GM23248 (cell line): ENCODE measurements at regions not wholly inside any gene's neighbourhood (a gene's known extent, or its start where the extent isn't known, plus 50 kb on each side); places are given as distances from the start of the nearest gene placed in this dataset.

ENCODE experiments used
- DNase-seq: peaks from one replicate; pipeline ENCODE4 v3.0.0-alpha.2; 2015
- H2AFZ ChIP-seq: fragments of 200-600 bp; sonication (generic); 2 replicates; pipeline ENCODE4 v1.6.1; 2016; ENCODE audit warnings: antibody characterized with exemption
- H3F3A ChIP-seq: fragments of 200-600 bp; sonication (generic); 2 replicates; pipeline ENCODE4 v1.6.1; 2016; ENCODE audit warnings: mild to moderate bottlenecking, antibody characterized with exemption, mixed run types; ENCODE audit not compliant: insufficient read depth
- H3K27ac ChIP-seq: fragments of 200-600 bp; sonication (generic); 2 replicates; pipeline ENCODE4 v1.5.1; 2016; ENCODE audit warnings: mild to moderate bottlenecking
- H3K27me3 ChIP-seq: fragments of 200-600 bp; sonication (generic); replicated peaks from 2 replicates; pipeline ENCODE4 v1.6.1; 2016; ENCODE audit warnings: mild to moderate bottlenecking; ENCODE audit not compliant: insufficient read depth
- H3K36me3 ChIP-seq: fragments of 200-600 bp; sonication (generic); 2 replicates; pipeline ENCODE4 v1.6.1; 2016; ENCODE audit warnings: low read depth, mild to moderate bottlenecking
- H3K4me1 ChIP-seq: fragments of 200-600 bp; sonication (generic); 2 replicates; pipeline ENCODE4 v1.6.1; 2016; ENCODE audit warnings: mild to moderate bottlenecking; ENCODE audit not compliant: insufficient read depth
- H3K4me2 ChIP-seq: fragments of 200-600 bp; sonication (generic); one replicate; pipeline ENCODE4 v1.6.1; 2016; ENCODE audit warnings: mild to moderate bottlenecking; ENCODE audit not compliant: unreplicated experiment
- H3K4me3 ChIP-seq: fragments of 200-600 bp; sonication (generic); 2 replicates; pipeline ENCODE4 v1.5.1; 2016; ENCODE audit warnings: mild to moderate bottlenecking
- H3K79me2 ChIP-seq: fragments of 200-600 bp; sonication (generic); 2 replicates; pipeline ENCODE4 v1.6.1; 2016; ENCODE audit warnings: mild to moderate bottlenecking; ENCODE audit not compliant: insufficient read depth
- H3K9ac ChIP-seq: fragments of 200-600 bp; sonication (generic); 2 replicates; pipeline ENCODE4 v1.6.1; 2016; ENCODE audit warnings: mild to moderate bottlenecking
- H3K9me2 ChIP-seq: fragments of 200-600 bp; sonication (generic); 2 replicates; pipeline ENCODE4 v1.6.1; 2016; ENCODE audit warnings: mixed run types, mild to moderate bottlenecking, moderate library complexity; ENCODE audit not compliant: insufficient read depth
- H3K9me3 ChIP-seq: fragments of 200-600 bp; sonication (generic); one replicate; pipeline ENCODE4 v1.6.1; 2017; ENCODE audit warnings: low read depth
- H4K20me1 ChIP-seq: fragments of 200-600 bp; sonication (generic); 2 replicates; pipeline ENCODE4 v1.6.0; 2016; ENCODE audit not compliant: insufficient read depth
- EZH2 ChIP-seq: fragments of 200-600 bp; sonication (generic); IDR thresholded peaks from 2 replicates; pipeline ENCODE4 v1.6.1; 2018; ENCODE audit warnings: antibody characterized with exemption, mild to moderate bottlenecking; ENCODE audit not compliant: insufficient read depth, poor library complexity, severe bottlenecking
- EZH2phosphoT487 ChIP-seq: fragments of 200-600 bp; sonication (generic); IDR thresholded peaks from 2 replicates; pipeline ENCODE4 v1.6.1; 2018; ENCODE audit warnings: antibody characterized with exemption, moderate library complexity, mild to moderate bottlenecking, low read depth; ENCODE audit not compliant: insufficient read depth
- WGBS, 2 experiments: methylation state at CpG; one replicate each; pipeline ENCODE4 v1.1.6; 2015 to 2017; ENCODE audit warnings: low lambda C conversion rate in 2 of 2, low coverage in 1 of 2; ENCODE audit errors: missing lambda C conversion rate in 2 of 2; 5-methylcytosine and 5-hydroxymethylcytosine counted together
- in situ Hi-C: fragments of 300-500 bp; cut with MboI; formaldehyde crosslinking; loops from 2 replicates; pipeline ENCODE4 v1.15.0; 2020

DNA sequence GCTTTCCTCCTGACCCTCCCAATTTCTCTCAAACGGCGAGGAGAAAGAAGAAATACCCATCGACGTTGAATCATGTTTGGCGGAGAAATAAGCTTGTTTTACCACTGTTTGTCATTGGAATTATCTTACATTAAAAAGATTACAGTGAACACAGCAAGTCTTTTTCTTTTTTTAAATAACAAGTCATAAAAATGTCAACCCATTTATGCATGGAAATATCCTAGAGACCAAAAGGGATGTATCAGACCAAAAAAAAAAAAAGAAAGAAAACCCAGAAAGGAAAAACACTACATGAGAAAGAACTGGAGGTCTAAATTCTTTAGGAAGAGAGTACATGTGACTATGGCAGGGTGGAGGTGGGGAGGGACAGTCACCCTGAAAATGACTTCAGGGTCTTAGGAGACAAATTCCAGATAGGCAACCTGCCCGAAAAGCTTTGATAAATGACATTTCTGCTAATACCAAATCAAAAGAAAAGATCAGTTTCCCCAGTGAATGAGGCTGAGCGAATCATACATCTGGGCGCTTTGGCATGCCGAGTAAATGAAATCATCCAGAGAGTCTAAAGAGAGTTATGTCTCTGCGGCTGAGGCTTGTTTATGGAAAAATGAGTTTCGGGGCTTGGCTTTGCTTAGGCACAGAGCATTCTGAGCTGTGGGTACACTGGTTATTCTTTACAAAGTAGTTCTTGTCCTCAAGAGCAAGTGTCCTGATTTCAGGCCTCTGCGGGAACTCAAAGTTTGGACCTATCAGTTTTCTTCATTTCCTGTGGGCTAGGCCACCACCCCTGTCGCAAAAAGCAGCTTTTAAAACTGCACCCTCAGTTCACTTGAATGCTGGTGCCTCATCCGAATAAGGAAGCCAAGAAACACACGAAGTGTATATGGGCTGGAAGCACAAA lies 110.1 kb upstream of the TGFBR2 start:
- Histone ChIP-seq H3F3A (peaks cover 63% of the 10 kb centered on the region), H3K4me3 (peak overlapping the region; percentile 32), H3K27ac (peak overlapping the region; percentile 91), H3K27me3 (no peaks in the 10 kb centered on the region), H2AFZ (peak overlapping the region; percentile 65), H4K20me1 (no peaks in the 10 kb centered on the region), H3K9me2 (no peaks in the 10 kb centered on the region), H3K4me1 (peaks cover 59% of the 10 kb centered on the region), H3K9me3 (no peaks in the 10 kb centered on the region), H3K4me2 (peak overlapping the region; percentile 78), H3K36me3 (no peaks in the 10 kb centered on the region), H3K79me2 (no peaks in the 10 kb centered on the region), H3K9ac (peak overlapping the region; percentile 60)
- WGBS, 2 experiments: 4 to 7% methylated on average over 15 of the region's 15 CpGs
- no peak for TF ChIP-seq EZH2
- TF ChIP-seq EZH2phosphoT487: no peak
- in situ Hi-C loops: no loop called here
- DNase-seq: peak; percentile 91

GRCh38 chr3:30498587-30498967 lies 107.8 kb upstream of the TGFBR2 start:
- no peak overlapping the region for H2AFZ ChIP-seq
- 100% methylated on average over 1 of the region's 1 CpG for WGBS, 2 experiments

GRCh38 chr3:30500666-30501399 lies 105.6 kb upstream of the TGFBR2 start:
- no peak overlapping the region for H3K4me3 ChIP-seq
- no peak overlapping the region for H2AFZ ChIP-seq
- no peak overlapping the region for H3K4me2 ChIP-seq
- no peaks in the 10 kb centered on the region for H4K20me1 ChIP-seq
- H3K36me3 ChIP-seq: no peaks in the 10 kb centered on the region
- H3K27me3 ChIP-seq: no peaks in the 10 kb centered on the region
- peaks cover 34% of the 10 kb centered on the region for H3F3A ChIP-seq
- peaks cover 47% of the 10 kb centered on the region for H3K4me1 ChIP-seq
- TF ChIP-seq EZH2 (no peak), EZH2phosphoT487 (no peak)
- DNase-seq: no peak
- H3K27ac ChIP-seq: no peak overlapping the region
- no peaks in the 10 kb centered on the region for H3K9me2 ChIP-seq
- no peak overlapping the region for H3K9ac ChIP-seq
- in situ Hi-C loops: no loop called here
- H3K9me3 ChIP-seq: no peaks in the 10 kb centered on the region
- WGBS, 2 experiments: 93 to 94% methylated on average over 7 of the region's 7 CpGs
- no peaks in the 10 kb centered on the region for H3K79me2 ChIP-seq

More at GRCh38 chr3:30498587-30498967, 107.8 kb upstream of the TGFBR2 start:
- Histone ChIP-seq H3K4me1 (peaks cover 62% of the 10 kb centered on the region), H3K4me2 (no peak overlapping the region), H3K9me2 (no peaks in the 10 kb centered on the region), H3F3A (peaks cover 55% of the 10 kb centered on the region), H3K9me3 (no peaks in the 10 kb centered on the region), H3K27me3 (no peaks in the 10 kb centered on the region), H3K36me3 (no peaks in the 10 kb centered on the region), H3K79me2 (no peaks in the 10 kb centered on the region), H3K9ac (no peak overlapping the region), H4K20me1 (no peaks in the 10 kb centered on the region), H3K27ac (no peak overlapping the region), H3K4me3 (no peak overlapping the region)
- TF ChIP-seq EZH2phosphoT487 (no peak), EZH2 (no peak)
- in situ Hi-C loops: no loop called here
- DNase-seq: no peak

DNA sequence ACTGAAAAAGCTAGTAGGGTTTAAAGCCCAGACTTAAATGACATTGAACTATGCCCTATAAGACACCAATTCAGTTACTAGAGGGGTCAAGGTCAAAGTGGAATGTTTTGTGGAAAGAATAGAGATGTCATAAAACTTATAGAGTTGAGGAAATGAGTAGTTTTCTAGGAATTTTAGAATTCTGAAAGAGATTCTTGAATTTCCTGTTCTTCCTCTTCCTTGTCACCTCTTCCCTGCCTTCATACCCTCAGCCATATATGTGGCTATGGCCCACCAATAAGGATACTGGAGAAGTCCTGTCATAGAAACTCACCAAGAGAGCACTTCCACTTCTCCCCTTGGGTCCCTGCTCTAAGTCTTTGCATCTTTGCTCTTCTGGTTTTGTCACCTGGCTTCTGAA lies 104.9 kb upstream of the TGFBR2 start:
- Histone ChIP-seq H3K9ac (no peak overlapping the region), H3K4me3 (no peak overlapping the region), H3K4me2 (no peak overlapping the region), H3K79me2 (no peaks in the 10 kb centered on the region), H3K27ac (no peak overlapping the region), H3K27me3 (no peaks in the 10 kb centered on the region), H3K36me3 (no peaks in the 10 kb centered on the region), H3F3A (peaks cover 27% of the 10 kb centered on the region), H3K9me2 (no peaks in the 10 kb centered on the region), H3K4me1 (peaks cover 41% of the 10 kb centered on the region), H3K9me3 (no peaks in the 10 kb centered on the region), H2AFZ (no peak overlapping the region), H4K20me1 (no peaks in the 10 kb centered on the region)
- TF ChIP-seq EZH2 (no peak), EZH2phosphoT487 (no peak)
- DNase-seq: no peak
- in situ Hi-C loops: no loop called here
